ENCODE measurements at regions not wholly inside any gene's neighbourhood (a gene's known extent, or its start where the extent isn't known, plus 50 kb on each side); places are given as distances from the start of the nearest gene placed in this dataset.

DNA sequence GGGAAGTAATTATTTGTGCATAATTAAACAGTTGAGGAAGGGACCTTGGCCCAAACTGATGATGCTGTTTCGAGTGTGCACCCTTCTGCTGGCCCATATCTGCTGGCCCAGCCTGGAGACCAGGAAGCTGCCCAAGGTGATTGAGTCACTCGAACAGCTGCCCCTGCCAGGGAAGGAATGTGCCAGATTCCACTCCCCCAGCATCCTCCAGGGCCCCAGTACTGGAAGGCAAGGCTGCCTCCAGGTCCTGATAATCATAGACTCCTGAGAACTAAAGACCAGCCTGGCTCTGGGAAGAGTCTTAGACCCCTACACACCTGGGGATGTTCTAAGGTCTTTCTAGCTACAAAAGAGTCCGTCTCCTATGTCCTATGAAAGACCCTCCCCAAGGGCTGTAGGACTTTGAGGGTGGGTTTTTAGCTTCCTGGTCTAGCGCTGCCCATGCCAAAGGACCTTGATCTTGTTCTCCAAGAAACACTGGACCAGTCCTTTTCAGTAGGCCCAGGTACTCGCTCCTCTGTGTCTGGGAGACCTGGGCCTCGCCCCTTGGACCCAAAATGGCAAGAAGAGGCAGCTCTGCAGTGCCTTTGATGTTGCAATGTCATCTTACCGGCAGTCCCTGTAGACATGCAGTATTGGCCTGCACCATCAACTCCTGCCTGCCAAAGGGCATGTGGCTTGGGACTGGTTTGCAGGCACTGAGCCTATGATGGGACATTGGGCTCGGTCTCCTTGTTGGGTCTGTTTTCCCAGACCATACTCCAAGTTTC, 103.2 kb upstream of the GPR26 start:
- DNase-seq = no peak
- Mint-ChIP-seq H3K27ac (no peak overlapping the region), H3K4me3 (no peak overlapping the region), H3K27me3 (ENCODE audit: low read depth) (peaks cover 2% of the 10 kb centered on the region), H3K4me1 (ENCODE audit: low read depth) (no peaks in the 10 kb centered on the region), H3K9me3 (ENCODE audit: insufficient read depth) (no peaks in the 10 kb centered on the region), H3K36me3 (ENCODE audit: low read depth) (no peaks in the 10 kb centered on the region)
- ATAC-seq = no peak
- CTCF ChIA-PET = interaction anchor here (1.4 kb wide), 1 partner anchor 520 kb away, joined by 3 read pairs; no protein-coding TSS in a partner anchor
- POLR2A ChIA-PET = no interaction called here

DNA sequence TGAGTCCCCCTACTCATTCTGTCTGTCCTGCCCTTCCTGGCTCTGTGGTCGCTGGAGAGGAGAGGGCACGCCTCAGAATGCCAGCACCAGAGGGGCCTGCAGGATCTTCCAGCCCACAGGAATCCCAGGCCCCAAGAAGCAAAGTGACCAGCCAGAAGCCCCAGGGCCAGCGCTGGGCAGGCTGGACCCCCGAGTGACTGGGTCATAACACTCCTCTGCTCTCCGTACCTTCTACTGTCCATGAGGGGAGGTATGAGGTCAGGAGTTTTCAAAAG, 102.6 kb upstream of the GPR26 start:
- no peak for ATAC-seq
- no peaks in the 10 kb centered on the region for H3K36me3 Mint-ChIP-seq (ENCODE audit: low read depth)
- CTCF ChIA-PET = interaction anchor here (1.4 kb wide), 1 partner anchor 520 kb away, joined by 3 read pairs; no protein-coding TSS in a partner anchor
- H3K9me3 Mint-ChIP-seq (ENCODE audit: insufficient read depth) = no peaks in the 10 kb centered on the region
- no peaks in the 10 kb centered on the region for H3K4me1 Mint-ChIP-seq (ENCODE audit: low read depth)
- POLR2A ChIA-PET = no interaction called here
- DNase-seq = no peak
- peaks cover 2% of the 10 kb centered on the region for H3K27me3 Mint-ChIP-seq (ENCODE audit: low read depth)
- no peak overlapping the region for H3K4me3 Mint-ChIP-seq
- H3K27ac Mint-ChIP-seq = no peak overlapping the region

DNA sequence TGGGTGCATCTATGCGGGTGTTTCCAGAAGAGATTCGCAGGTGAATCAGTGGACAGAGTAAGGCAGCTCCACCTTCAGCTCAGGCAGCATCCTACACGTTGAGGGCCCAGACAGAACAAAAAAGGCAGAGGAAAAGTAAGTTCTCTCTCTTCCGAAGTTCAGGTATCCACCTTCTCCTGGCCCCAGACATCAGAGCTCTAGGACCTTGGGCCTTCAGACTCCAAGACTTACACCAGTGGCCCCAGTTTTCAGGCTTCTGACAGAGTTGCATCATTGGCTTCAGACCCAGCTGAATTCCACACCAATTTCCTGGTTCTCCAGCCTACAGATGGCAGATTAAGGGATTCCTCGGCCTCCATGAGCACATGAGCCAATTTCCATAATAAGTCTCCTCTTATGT, 102.2 kb upstream of the GPR26 start:
- no peak overlapping the region for H3K27ac Mint-ChIP-seq
- DNase-seq = no peak
- no peaks in the 10 kb centered on the region for H3K36me3 Mint-ChIP-seq (ENCODE audit: low read depth)
- H3K27me3 Mint-ChIP-seq (ENCODE audit: low read depth) = peaks cover 2% of the 10 kb centered on the region
- H3K9me3 Mint-ChIP-seq (ENCODE audit: insufficient read depth) = no peaks in the 10 kb centered on the region
- ATAC-seq = no peak
- no peak overlapping the region for H3K4me3 Mint-ChIP-seq
- ChIA-PET POLR2A (interaction anchor here (0.5 kb wide), 1 partner anchor 524 kb away, joined by 3 read pairs; no protein-coding TSS in a partner anchor), CTCF (interaction anchor here (0.7 to 1.4 kb wide), 2 partner anchors 10 to 521 kb away, joined by 3 read pairs; no protein-coding TSS in a partner anchor)
- no peaks in the 10 kb centered on the region for H3K4me1 Mint-ChIP-seq (ENCODE audit: low read depth)

DNA sequence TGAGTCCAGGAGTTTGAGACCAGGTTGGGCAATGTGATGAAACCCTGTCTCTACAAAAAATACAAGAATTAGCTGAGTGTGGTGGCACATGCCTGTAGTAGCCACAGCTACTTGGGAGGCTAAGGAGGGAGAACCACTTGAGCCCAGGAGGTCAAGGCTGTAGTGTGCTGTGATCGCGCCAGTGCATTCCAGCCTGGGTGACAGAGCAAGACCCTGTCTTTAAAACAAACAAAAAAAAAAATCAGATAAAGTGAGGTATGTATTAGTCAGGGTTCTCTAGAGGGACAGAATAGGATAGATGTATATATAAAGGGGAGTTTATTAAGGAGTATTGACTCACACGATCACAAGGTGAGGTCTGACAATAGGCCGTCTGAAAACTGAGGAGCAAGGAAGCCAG, 101.5 kb upstream of the GPR26 start:
- ChIA-PET POLR2A (no interaction called here), CTCF (interaction anchor here (0.7 kb wide), 1 partner anchor 9 kb away, joined by 3 read pairs; no protein-coding TSS in a partner anchor)
- no peaks in the 10 kb centered on the region for H3K4me1 Mint-ChIP-seq (ENCODE audit: low read depth)
- no peaks in the 10 kb centered on the region for H3K9me3 Mint-ChIP-seq (ENCODE audit: insufficient read depth)
- H3K4me3 Mint-ChIP-seq = no peak overlapping the region
- H3K27me3 Mint-ChIP-seq (ENCODE audit: low read depth) = peaks cover 2% of the 10 kb centered on the region
- no peak overlapping the region for H3K27ac Mint-ChIP-seq
- no peak for DNase-seq
- no peaks in the 10 kb centered on the region for H3K36me3 Mint-ChIP-seq (ENCODE audit: low read depth)
- no peak for ATAC-seq

DNA sequence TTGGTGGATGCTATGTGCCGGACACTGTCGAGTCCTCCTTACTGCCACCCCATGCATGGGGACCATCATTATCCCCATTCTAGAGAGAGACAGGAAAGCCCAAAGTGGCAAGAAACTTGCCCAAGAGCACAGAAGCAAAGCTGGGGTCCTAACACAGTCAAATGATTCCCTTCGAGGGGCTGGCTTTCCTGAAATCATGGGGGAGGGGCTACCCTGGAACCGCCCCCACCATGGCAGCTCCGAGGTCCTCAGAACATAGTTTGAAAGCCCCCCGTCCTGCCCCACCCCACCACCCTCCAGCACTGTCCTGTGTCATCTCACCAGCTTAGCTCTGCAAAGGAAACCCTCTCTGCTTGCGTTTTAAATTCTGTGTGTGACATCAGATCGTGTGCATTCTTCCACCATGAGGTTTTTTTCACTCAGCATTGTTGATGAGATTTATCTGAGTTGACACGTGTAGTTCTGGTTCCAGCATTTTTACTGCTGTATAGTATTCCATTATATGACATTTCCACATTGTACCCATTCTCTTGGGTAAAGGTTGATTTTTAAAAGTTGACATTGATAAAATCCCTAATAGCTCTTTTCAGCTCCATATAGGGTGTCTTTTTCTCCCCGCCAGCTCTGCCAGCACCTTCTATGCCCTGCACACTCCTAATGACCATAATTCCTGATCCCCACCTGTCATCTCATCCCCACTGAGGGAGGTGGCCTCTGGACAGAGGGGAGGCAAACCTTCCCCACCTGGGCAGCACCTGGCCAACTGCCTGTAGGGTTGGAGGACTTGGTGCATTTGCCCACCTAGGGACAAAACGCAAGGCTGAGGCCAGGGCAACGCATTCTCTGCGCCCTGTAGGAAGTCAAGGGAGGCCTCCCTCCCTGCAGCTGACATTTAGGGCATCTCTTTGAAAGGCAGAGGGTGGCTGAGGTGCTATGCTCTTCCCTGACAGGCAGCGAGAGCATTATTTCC, 100.2 kb upstream of the GPR26 start:
- H3K27ac Mint-ChIP-seq = no peak overlapping the region
- no peak for ATAC-seq
- H3K9me3 Mint-ChIP-seq (ENCODE audit: insufficient read depth) = no peaks in the 10 kb centered on the region
- DNase-seq = no peak
- peaks cover 2% of the 10 kb centered on the region for H3K27me3 Mint-ChIP-seq (ENCODE audit: low read depth)
- no peaks in the 10 kb centered on the region for H3K4me1 Mint-ChIP-seq (ENCODE audit: low read depth)
- no peaks in the 10 kb centered on the region for H3K36me3 Mint-ChIP-seq (ENCODE audit: low read depth)
- H3K4me3 Mint-ChIP-seq = no peak overlapping the region
- ChIA-PET CTCF (no interaction called here), POLR2A (no interaction called here)

DNA sequence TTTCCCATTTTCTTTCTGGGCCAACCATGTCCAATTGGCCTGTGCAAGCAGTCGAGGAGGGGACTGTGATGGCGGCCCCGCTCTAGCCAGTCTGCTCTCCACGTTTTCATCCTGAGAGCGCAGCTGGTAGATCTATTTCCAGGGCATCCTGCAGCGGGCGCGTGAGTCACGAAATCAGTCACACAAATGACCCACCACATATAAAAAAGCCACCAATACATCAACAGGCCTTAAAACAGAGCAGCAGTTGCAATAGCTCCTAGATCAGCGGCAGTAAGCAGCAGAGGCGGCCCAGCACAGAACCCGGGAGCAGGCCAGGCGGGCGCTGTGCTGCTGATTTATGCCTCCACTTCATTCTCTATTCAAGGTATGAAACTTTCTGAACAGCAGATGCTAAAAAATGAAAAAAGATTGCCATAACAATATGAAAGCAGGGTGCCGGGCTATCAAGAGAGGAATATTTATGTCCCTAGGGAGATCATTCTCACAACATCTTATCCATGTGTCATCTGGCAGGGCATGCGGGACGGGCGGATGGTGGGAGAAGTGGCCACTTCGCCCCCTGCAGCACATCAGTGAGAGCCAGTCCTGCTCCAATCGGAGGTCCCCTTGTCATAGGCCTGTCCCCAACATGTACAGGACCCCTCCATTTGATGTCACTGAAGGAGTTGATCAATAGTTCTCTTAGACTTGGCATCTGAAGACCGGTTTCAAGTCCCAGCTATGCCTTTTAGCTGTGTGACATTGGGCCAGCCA, 98.0 kb upstream of the GPR26 start:
- no peaks in the 10 kb centered on the region for H3K36me3 Mint-ChIP-seq (ENCODE audit: low read depth)
- H3K9me3 Mint-ChIP-seq (ENCODE audit: insufficient read depth) = no peaks in the 10 kb centered on the region
- POLR2A ChIA-PET = no interaction called here
- CTCF ChIA-PET = no interaction called here
- no peak for DNase-seq
- H3K4me1 Mint-ChIP-seq (ENCODE audit: low read depth) = no peaks in the 10 kb centered on the region
- no peak overlapping the region for H3K4me3 Mint-ChIP-seq
- ATAC-seq = no peak
- peaks cover 2% of the 10 kb centered on the region for H3K27me3 Mint-ChIP-seq (ENCODE audit: low read depth)
- no peak overlapping the region for H3K27ac Mint-ChIP-seq

DNA sequence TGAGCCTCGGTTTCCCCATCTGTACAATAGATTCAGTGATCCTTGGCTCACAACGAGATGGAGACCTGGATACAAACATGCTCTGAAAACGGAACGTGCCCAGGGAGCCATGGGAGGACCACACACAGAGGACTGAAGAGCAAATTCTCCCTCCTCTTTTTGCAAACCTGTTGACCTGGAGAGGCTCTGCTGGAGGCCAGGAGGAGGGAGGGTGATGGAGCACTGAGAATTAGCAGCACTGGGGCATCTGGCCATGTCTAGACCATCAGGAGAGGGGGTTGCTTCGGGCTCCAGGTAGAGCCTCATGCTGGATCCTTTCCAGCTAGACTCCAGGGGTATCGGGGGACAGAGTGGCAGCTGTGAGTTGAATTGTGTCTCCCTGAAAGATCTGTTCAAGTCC, 97.4 kb upstream of the GPR26 start:
- no peak for ATAC-seq
- Mint-ChIP-seq H3K27me3 (ENCODE audit: low read depth) (peaks cover 2% of the 10 kb centered on the region), H3K27ac (no peak overlapping the region)

DNA sequence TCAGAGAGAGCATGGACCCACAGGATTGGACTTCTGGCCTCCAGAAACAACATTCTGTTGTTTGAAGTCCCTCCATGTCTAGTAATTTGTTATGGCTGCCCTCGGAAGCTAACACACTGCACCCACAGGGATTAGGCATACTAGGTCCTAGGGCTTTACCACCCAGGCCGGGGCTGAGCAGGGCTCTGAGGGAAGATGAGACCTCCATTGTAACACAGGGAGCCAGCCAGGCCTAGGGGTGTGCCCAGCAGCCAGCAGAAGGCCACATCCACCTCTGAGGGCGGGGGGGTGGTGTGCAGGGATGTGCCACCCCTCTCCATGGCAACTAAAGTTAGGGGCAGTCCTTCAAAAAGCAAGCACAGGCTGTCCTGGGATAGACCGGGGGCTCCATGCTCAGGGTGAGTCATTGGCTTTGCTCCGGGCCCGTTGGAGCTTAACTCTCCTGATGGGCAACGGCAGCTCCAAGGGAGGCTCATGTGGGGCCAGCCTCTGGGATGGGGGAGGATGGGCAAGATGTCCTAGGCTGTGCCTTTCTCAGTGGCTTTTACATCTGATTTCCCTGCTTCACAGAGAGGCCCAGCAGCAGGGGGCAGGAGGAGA, 96.6 kb upstream of the GPR26 start:
- ChIA-PET CTCF (no interaction called here), POLR2A (no interaction called here)
- Mint-ChIP-seq H3K9me3 (ENCODE audit: insufficient read depth) (no peaks in the 10 kb centered on the region), H3K36me3 (ENCODE audit: low read depth) (no peaks in the 10 kb centered on the region), H3K4me3 (no peak overlapping the region), H3K27ac (no peak overlapping the region), H3K4me1 (ENCODE audit: low read depth) (no peaks in the 10 kb centered on the region), H3K27me3 (ENCODE audit: low read depth) (peaks cover 2% of the 10 kb centered on the region)
- ATAC-seq = no peak
- DNase-seq = no peak

More for the DNA sequence above, 97.4 kb upstream of the GPR26 start:
- Mint-ChIP-seq H3K9me3 (ENCODE audit: insufficient read depth) (no peaks in the 10 kb centered on the region), H3K36me3 (ENCODE audit: low read depth) (no peaks in the 10 kb centered on the region), H3K4me3 (no peak overlapping the region), H3K4me1 (ENCODE audit: low read depth) (no peaks in the 10 kb centered on the region)
- DNase-seq = no peak
- POLR2A ChIA-PET = no interaction called here
- CTCF ChIA-PET = no interaction called here

DNA sequence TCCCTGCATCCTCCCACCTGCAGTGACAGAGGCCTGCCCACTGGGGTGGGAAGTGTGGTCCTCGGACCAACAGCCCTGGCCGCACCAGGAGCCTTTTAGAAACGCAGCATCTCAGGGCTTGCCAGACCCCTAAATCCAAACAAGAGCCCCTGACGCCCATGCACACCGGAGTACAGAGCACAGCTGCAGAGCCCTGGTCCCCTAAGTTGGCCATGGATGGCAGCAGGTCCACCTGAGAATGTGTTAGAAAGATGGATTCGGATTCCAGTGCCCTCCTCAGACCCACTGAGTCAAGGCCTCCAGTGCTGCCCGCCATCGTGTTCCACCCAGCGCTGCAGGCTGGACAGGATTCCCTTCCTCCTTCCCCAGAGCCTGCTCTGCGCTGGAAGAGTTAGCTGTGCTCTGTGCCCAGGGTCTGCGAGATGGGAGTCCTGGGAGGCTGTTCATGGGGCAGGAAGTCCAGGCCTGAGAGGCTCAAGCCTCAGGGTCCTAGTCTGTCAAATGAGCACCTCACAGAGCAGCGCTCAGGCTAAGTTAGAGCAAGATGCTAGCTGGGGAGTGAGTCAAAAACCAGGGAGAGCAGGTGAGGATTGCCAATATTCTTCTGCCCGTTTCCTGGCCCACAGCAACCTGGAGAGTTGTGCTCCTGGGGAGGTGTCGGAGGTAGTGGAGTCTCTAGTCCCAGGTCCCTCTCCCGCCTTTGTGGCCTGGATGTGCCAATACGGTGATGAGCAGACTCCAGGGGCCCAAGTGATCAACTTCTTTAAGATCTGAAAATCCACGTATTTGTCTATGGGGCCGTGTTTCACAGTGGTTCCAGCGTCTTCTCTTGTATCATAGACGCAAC, 95.9 kb upstream of the GPR26 start:
- Mint-ChIP-seq H3K4me3 (no peak overlapping the region), H3K27ac (no peak overlapping the region), H3K36me3 (ENCODE audit: low read depth) (no peaks in the 10 kb centered on the region), H3K27me3 (ENCODE audit: low read depth) (peaks cover 2% of the 10 kb centered on the region), H3K4me1 (ENCODE audit: low read depth) (no peaks in the 10 kb centered on the region), H3K9me3 (ENCODE audit: insufficient read depth) (no peaks in the 10 kb centered on the region)
- ChIA-PET CTCF (no interaction called here), POLR2A (no interaction called here)
- no peak for ATAC-seq
- no peak for DNase-seq

DNA sequence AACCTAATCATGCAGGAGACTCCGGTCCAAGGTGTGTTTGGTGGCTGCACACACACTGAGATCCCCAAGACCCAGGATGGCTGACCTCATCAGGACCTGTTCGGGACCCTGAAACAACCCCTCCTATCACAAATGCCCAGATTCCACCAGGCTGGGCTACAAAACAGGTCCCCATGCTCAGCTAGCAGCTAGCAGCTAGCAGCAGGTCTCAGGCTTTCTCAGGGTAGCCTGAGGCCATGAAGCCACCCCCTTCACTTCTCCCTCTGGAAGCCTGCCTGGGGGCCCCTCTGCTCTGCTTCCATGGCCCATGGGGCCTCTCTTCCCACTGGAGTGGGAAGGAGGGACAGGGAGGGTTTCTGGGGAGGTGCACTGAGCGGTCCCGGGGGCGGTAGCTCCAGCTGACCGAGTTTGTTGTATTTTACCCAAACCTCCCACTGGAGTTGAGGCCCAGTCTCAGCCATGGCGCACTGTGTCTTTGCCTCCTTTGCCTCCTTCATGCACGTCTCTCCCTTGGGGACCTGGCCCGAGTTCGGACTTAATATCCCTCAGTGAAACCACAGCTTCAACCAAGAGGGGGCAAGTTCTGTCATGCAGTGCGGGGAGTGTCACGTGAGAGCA, 95.1 kb upstream of the GPR26 start:
- H3K27ac Mint-ChIP-seq = no peak overlapping the region

DNA sequence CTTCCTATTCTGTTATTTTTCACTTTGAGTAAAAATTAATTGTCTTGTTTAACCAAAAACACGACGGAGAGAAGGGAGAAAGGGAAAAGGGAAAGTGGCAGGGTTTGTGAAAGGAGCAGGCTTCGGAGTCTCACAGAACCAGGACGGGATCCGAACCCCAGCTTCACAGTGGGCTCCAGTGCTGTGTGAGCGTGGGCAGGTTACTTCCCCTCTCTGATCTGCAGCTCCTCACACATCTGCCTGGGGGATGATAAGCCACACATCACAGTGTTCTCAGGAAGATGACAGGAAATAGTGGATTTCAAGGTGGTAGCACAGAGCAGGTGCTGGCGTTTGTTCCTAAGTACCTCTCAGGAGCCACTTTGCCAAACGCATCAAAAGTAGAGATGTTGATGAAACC, 94.2 kb upstream of the GPR26 start:
- Mint-ChIP-seq H3K36me3 (ENCODE audit: low read depth) (no peaks in the 10 kb centered on the region), H3K27ac (no peak overlapping the region), H3K9me3 (ENCODE audit: insufficient read depth) (no peaks in the 10 kb centered on the region), H3K4me1 (ENCODE audit: low read depth) (no peaks in the 10 kb centered on the region), H3K4me3 (no peak overlapping the region), H3K27me3 (ENCODE audit: low read depth) (no peaks in the 10 kb centered on the region)
- ChIA-PET POLR2A (no interaction called here), CTCF (no interaction called here)
- DNase-seq (no peak), ATAC-seq (no peak)

More for the DNA sequence above, 95.1 kb upstream of the GPR26 start:
- DNase-seq (no peak), ATAC-seq (no peak)
- Mint-ChIP-seq H3K4me1 (ENCODE audit: low read depth) (no peaks in the 10 kb centered on the region), H3K27me3 (ENCODE audit: low read depth) (peaks cover 2% of the 10 kb centered on the region), H3K9me3 (ENCODE audit: insufficient read depth) (no peaks in the 10 kb centered on the region), H3K36me3 (ENCODE audit: low read depth) (no peaks in the 10 kb centered on the region), H3K4me3 (no peak overlapping the region)
- POLR2A ChIA-PET = no interaction called here
- CTCF ChIA-PET = no interaction called here

Data from activated CD8-positive, alpha-beta T cell treated with anti-CD3 and anti-CD28 coated beads, Interleukin-2, amount 10 ng/mL, durations not matched to agents 7 days and 5 days (primary cell).